Smooth muscle cell (in vitro differentiated cells): ENCODE measurements at regions not wholly inside any gene's neighbourhood (a gene's known extent, or its start where the extent isn't known, plus 50 kb on each side); places are given as distances from the start of the nearest gene placed in this dataset.
"Not testable (repeated sequence)": the region's sequence is repeated elsewhere in the genome, so short reads cannot be mapped to it uniquely, and the experiment has no call there.

Experiments used
- DNase-seq: peaks from one replicate; lab custom pipeline; 2025; ENCODE audit not compliant: unreplicated experiment; lab: John Stamatoyannopoulos, UW
- H2AFZ ChIP-seq: fragments of 200-600 bp; sonication (generic); 2 replicates; pipeline ENCODE4 v1.6.0; 2016; ENCODE audit warnings: antibody characterized with exemption, low read depth, mild to moderate bottlenecking
- H3F3A ChIP-seq: fragments of 200-600 bp; sonication (generic); 2 replicates; pipeline ENCODE4 v1.6.0; 2017; ENCODE audit warnings: antibody characterized with exemption, low read depth
- H3K27ac ChIP-seq: fragments of 200-600 bp; sonication (generic); 2 replicates; pipeline ENCODE4 v1.5.1; 2016; ENCODE audit warnings: low read depth, mild to moderate bottlenecking
- H3K27me3 ChIP-seq: fragments of 200-600 bp; sonication (generic); 2 replicates; pipeline ENCODE4 v1.6.1; 2016; ENCODE audit warnings: low read depth, mild to moderate bottlenecking
- H3K36me3 ChIP-seq: fragments of 200-600 bp; sonication (generic); 2 replicates; pipeline ENCODE4 v1.5.1; 2016; ENCODE audit warnings: low read depth
- H3K4me1 ChIP-seq: fragments of 200-600 bp; sonication (generic); 2 replicates; pipeline ENCODE4 v1.5.1; 2016; ENCODE audit warnings: low read depth
- H3K4me2 ChIP-seq: fragments of 200-600 bp; sonication (generic); 2 replicates; pipeline ENCODE4 v1.6.0; 2016; ENCODE audit warnings: mild to moderate bottlenecking
- H3K4me3 ChIP-seq: fragments of 200-600 bp; sonication (generic); 2 replicates; pipeline ENCODE4 v1.5.1; 2016; ENCODE audit warnings: mild to moderate bottlenecking
- H3K79me2 ChIP-seq: fragments of 200-600 bp; sonication (generic); 2 replicates; pipeline ENCODE4 v1.6.0; 2016; ENCODE audit warnings: low read depth, mild to moderate bottlenecking
- H3K9ac ChIP-seq: fragments of 200-600 bp; sonication (generic); 2 replicates; pipeline ENCODE4 v1.6.0; 2016; ENCODE audit warnings: low read depth
- H3K9me3 ChIP-seq: fragments of 200-600 bp; sonication (generic); replicated peaks from 2 replicates; pipeline ENCODE4 v1.5.1; 2016; ENCODE audit warnings: low read depth
- H4K20me1 ChIP-seq: fragments of 200-600 bp; sonication (generic); 2 replicates; pipeline ENCODE4 v1.6.0; 2016; ENCODE audit warnings: low read depth
- WGBS: methylation state at CpG from one replicate; pipeline ENCODE4 v1.1.7; 2016; ENCODE audit warnings: low lambda C conversion rate; 5-methylcytosine and 5-hydroxymethylcytosine counted together
- TF ChIP-seq, protein P1 (sequence below): fragments of 200-600 bp; sonication (generic); IDR thresholded peaks from 2 replicates; pipeline ENCODE4 v1.5.1; 2017; ENCODE audit warnings: borderline replicate concordance, mild to moderate bottlenecking, antibody characterized with exemption; ENCODE audit not compliant: insufficient read depth, poor library complexity, severe bottlenecking

DNA sequence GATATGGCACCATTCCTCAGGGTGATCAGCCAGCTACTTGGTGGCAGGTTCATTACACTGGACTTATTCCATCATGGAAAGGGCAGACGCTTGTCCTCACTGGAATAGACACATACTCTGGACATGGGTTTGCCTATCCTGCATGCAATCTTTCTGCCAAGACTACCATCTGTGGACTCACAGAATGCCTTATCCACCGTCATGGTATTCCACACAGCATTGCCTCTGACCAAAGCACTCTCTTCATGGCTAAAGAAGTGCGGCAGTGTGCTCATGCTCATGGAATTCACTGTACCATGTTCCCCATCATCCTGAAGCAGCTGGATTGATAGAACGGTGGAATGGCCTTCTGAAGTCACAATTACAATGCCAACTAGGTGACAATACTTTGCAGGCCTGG lies 104.1 kb upstream of the NPAS2 start:
- H4K20me1 ChIP-seq, H3K4me2 ChIP-seq, H3K4me1 ChIP-seq, H3K9me3 ChIP-seq, H3K36me3 ChIP-seq, H3K79me2 ChIP-seq, H2AFZ ChIP-seq, H3F3A ChIP-seq, H3K4me3 ChIP-seq, H3K9ac ChIP-seq, DNase-seq, H3K27ac ChIP-seq: not testable (repeated sequence)
- H3K27me3 ChIP-seq: peaks cover 12% of the 10 kb centered on the region
- WGBS: 90% methylated on average over 4 of the region's 4 CpGs

DNA sequence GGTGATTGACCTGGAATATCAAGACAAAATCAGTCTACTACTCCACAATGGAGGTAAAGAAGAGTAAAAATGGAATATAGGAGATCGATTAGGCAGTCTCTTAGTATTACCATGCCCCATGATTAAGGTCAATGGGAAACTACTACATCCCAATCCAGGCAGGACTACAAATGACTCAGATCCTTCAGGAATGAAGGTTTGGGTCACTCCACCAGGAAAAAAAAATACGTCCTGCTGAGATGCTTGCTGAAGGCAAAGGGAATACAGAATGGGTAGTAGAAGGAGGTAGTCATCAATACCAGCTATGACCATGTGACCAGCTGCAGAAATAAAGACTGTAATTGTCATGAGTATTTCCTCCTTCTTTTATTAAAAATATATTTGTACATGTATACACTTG lies 103.4 kb upstream of the NPAS2 start:
- H3K27ac ChIP-seq: no peak overlapping the region
- H3K4me3 ChIP-seq: no peak overlapping the region
- H3K4me2 ChIP-seq: no peak overlapping the region
- H2AFZ ChIP-seq: no peak overlapping the region
- 91% methylated on average over 2 of the region's 2 CpGs for WGBS
- TF ChIP-seq, protein P1, sequence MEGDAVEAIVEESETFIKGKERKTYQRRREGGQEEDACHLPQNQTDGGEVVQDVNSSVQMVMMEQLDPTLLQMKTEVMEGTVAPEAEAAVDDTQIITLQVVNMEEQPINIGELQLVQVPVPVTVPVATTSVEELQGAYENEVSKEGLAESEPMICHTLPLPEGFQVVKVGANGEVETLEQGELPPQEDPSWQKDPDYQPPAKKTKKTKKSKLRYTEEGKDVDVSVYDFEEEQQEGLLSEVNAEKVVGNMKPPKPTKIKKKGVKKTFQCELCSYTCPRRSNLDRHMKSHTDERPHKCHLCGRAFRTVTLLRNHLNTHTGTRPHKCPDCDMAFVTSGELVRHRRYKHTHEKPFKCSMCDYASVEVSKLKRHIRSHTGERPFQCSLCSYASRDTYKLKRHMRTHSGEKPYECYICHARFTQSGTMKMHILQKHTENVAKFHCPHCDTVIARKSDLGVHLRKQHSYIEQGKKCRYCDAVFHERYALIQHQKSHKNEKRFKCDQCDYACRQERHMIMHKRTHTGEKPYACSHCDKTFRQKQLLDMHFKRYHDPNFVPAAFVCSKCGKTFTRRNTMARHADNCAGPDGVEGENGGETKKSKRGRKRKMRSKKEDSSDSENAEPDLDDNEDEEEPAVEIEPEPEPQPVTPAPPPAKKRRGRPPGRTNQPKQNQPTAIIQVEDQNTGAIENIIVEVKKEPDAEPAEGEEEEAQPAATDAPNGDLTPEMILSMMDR: no peak
- H3K79me2 ChIP-seq: no peaks in the 10 kb centered on the region
- H3K9ac ChIP-seq: no peak overlapping the region
- H3K27me3 ChIP-seq: peaks cover 12% of the 10 kb centered on the region
- H3K36me3 ChIP-seq: no peaks in the 10 kb centered on the region
- H3K4me1 ChIP-seq: no peaks in the 10 kb centered on the region
- H4K20me1 ChIP-seq: no peaks in the 10 kb centered on the region
- no peaks in the 10 kb centered on the region for H3F3A ChIP-seq
- no peaks in the 10 kb centered on the region for H3K9me3 ChIP-seq
- DNase-seq: no peak

DNA sequence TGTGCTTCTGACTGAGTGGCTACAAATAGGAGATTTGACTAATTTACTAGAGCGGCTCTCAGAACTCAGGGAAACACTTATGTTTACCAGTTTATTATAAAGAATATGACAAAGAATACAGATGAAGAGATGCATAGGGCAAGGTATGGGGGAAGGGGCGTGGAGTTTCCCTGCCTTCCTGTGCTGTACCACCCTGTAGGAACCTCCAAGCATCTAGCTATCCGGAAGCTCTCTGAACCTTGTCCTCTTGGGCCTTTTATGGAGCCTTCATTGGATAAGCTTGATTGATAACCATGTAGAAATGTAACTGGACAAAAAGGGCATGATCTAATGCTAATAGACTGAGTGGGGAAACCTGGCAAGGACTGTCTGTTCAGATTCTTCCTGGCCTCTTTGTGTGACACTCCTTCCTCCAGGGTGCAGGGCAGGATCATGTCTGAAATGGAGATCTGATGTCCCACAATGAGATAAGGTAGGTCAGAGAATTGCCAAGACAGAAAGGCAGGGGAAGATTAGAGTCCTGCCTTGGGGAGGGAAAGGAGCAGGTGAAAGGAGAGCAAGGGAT lies 101.8 kb upstream of the NPAS2 start:
- DNase-seq: no peak
- Histone ChIP-seq H3F3A (no peaks in the 10 kb centered on the region), H3K9ac (no peak overlapping the region), H3K4me2 (no peak overlapping the region), H3K27ac (no peak overlapping the region), H3K4me3 (no peak overlapping the region), H3K79me2 (no peaks in the 10 kb centered on the region), H3K4me1 (no peaks in the 10 kb centered on the region), H4K20me1 (no peaks in the 10 kb centered on the region), H3K27me3 (peaks cover 12% of the 10 kb centered on the region), H2AFZ (no peak overlapping the region), H3K36me3 (no peaks in the 10 kb centered on the region), H3K9me3 (no peaks in the 10 kb centered on the region)
- 65% methylated on average over 3 of the region's 3 CpGs for WGBS
- TF ChIP-seq, protein P1: no peak

DNA sequence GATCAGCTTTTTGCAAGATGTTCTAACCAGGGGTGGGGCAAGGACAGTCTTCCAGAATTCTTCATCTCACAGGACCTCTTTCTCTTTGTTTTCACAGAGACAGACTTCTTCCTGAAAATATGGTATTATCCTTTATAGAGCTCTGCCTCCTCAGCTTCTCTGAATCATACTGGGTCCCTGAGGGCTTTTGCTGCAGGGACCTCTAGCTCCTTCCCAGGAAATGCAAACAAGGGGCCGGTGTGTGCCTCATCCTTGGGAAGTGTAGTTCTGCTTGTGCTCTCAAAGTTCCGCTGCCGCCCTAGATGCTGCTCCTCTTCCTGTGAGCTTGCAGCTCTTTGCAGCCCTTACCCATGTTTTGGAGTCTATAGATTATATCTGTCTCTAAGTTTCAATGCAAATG lies 99.5 kb upstream of the NPAS2 start:
- Histone ChIP-seq H3K27ac (no peak overlapping the region), H3K4me3 (no peak overlapping the region), H3K79me2 (no peaks in the 10 kb centered on the region), H3K9ac (no peak overlapping the region), H4K20me1 (no peaks in the 10 kb centered on the region), H3F3A (no peaks in the 10 kb centered on the region), H3K36me3 (no peaks in the 10 kb centered on the region), H3K4me1 (no peaks in the 10 kb centered on the region), H2AFZ (no peak overlapping the region), H3K9me3 (no peaks in the 10 kb centered on the region), H3K4me2 (no peak overlapping the region), H3K27me3 (peaks cover 12% of the 10 kb centered on the region)
- TF ChIP-seq, protein P1: no peak
- no peak for DNase-seq
- WGBS: 72% methylated on average over 3 of the region's 3 CpGs
